ENCODE measurements at regions not wholly inside any gene's neighbourhood (a gene's known extent, or its start where the extent isn't known, plus 50 kb on each side); places are given as distances from the start of the nearest gene placed in this dataset.

DNA sequence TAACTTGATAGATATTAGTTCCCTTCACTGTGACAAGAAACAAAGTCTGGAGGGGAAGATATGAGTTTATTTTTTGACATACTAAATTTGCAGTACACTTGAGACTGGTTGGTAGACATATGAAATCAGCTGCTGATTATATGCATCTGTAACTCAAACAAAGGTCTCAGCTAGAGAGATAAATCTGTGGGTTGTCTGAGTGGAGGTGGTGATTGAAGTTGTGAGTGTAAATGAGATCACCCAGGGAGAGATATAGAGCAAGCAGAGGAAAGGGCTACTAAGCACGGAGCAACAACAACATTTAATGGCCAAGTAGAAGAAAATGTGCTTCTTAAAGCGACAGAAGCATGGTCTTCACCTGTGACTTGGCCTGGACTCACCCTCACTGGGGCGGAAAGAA lies 173.2 kb upstream of the EYA4 start:
- no peak overlapping the region for H3K4me2 ChIP-seq
- H3K9me2 ChIP-seq, result no peaks in the 10 kb centered on the region
- H4K20me1 ChIP-seq (ENCODE audit: insufficient read depth), result no peaks in the 10 kb centered on the region
- H3K9me3 ChIP-seq, result no peaks in the 10 kb centered on the region
- H3K36me3 ChIP-seq (replicated peaks in 1 of 2; ENCODE audit: control insufficient read depth in 1 of 2, insufficient read depth in 2 of 2, low read length in 1 of 2), result no peaks in the 10 kb centered on the region
- H3K9ac ChIP-seq, result no peak overlapping the region
- no peak overlapping the region for H3K4me3 ChIP-seq (ENCODE audit: low read depth in 2 of 2, low read length in 1 of 2)
- POLR2A ChIA-PET, result no interaction called here
- H3K27me3 ChIP-seq (ENCODE audit: insufficient read depth), result no peaks in the 10 kb centered on the region
- 69% methylated on average over 3 of the region's 3 CpGs for WGBS (ENCODE audit: low lambda C conversion rate)
- TF ChIP-seq NFIC (IDR thresholded peaks at IDR 0.05; ENCODE audit: borderline replicate concordance) (no peak), GABPA (IDR thresholded peaks at IDR 0.05; ENCODE audit: low read depth) (no peak), EP300 (IDR thresholded peaks at IDR 0.05; ENCODE audit: borderline replicate concordance in 1 of 2, low read depth in 1 of 2, low read length in 1 of 2) (no peak), JUND (IDR thresholded peaks at IDR 0.05) (no peak), MEF2A (IDR thresholded peaks at IDR 0.05; ENCODE audit: borderline replicate concordance, low read depth) (no peak), MXI1 (IDR thresholded peaks at IDR 0.05; ENCODE audit: low read depth, low read length) (no peak), RCOR1 (IDR thresholded peaks at IDR 0.05; ENCODE audit: low read length) (no peak), TCF12 (IDR thresholded peaks at IDR 0.05) (no peak), FOSL2 (IDR thresholded peaks at IDR 0.05; ENCODE audit: borderline replicate concordance, low read depth) (no peak), YY1 (IDR thresholded peaks at IDR 0.05; ENCODE audit: low read depth) (no peak)
- TF ChIP-seq, protein P1, sequence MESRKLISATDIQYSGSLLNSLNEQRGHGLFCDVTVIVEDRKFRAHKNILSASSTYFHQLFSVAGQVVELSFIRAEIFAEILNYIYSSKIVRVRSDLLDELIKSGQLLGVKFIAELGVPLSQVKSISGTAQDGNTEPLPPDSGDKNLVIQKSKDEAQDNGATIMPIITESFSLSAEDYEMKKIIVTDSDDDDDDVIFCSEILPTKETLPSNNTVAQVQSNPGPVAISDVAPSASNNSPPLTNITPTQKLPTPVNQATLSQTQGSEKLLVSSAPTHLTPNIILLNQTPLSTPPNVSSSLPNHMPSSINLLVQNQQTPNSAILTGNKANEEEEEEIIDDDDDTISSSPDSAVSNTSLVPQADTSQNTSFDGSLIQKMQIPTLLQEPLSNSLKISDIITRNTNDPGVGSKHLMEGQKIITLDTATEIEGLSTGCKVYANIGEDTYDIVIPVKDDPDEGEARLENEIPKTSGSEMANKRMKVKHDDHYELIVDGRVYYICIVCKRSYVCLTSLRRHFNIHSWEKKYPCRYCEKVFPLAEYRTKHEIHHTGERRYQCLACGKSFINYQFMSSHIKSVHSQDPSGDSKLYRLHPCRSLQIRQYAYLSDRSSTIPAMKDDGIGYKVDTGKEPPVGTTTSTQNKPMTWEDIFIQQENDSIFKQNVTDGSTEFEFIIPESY (IDR thresholded peaks at IDR 0.05; ENCODE audit: borderline replicate concordance, low read depth), result no peak
- TF ChIP-seq, protein P2, sequence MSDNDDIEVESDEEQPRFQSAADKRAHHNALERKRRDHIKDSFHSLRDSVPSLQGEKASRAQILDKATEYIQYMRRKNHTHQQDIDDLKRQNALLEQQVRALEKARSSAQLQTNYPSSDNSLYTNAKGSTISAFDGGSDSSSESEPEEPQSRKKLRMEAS (IDR thresholded peaks at IDR 0.05; ENCODE audit: low read depth), result no peak
- TF ChIP-seq, protein P3, sequence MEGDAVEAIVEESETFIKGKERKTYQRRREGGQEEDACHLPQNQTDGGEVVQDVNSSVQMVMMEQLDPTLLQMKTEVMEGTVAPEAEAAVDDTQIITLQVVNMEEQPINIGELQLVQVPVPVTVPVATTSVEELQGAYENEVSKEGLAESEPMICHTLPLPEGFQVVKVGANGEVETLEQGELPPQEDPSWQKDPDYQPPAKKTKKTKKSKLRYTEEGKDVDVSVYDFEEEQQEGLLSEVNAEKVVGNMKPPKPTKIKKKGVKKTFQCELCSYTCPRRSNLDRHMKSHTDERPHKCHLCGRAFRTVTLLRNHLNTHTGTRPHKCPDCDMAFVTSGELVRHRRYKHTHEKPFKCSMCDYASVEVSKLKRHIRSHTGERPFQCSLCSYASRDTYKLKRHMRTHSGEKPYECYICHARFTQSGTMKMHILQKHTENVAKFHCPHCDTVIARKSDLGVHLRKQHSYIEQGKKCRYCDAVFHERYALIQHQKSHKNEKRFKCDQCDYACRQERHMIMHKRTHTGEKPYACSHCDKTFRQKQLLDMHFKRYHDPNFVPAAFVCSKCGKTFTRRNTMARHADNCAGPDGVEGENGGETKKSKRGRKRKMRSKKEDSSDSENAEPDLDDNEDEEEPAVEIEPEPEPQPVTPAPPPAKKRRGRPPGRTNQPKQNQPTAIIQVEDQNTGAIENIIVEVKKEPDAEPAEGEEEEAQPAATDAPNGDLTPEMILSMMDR (IDR thresholded peaks at IDR 0.05), result no peak
- TF ChIP-seq, protein P4, sequence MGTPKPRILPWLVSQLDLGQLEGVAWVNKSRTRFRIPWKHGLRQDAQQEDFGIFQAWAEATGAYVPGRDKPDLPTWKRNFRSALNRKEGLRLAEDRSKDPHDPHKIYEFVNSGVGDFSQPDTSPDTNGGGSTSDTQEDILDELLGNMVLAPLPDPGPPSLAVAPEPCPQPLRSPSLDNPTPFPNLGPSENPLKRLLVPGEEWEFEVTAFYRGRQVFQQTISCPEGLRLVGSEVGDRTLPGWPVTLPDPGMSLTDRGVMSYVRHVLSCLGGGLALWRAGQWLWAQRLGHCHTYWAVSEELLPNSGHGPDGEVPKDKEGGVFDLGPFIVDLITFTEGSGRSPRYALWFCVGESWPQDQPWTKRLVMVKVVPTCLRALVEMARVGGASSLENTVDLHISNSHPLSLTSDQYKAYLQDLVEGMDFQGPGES (IDR thresholded peaks at IDR 0.05; ENCODE audit: low read depth, low read length), result no peak
- TF ChIP-seq, protein P5, sequence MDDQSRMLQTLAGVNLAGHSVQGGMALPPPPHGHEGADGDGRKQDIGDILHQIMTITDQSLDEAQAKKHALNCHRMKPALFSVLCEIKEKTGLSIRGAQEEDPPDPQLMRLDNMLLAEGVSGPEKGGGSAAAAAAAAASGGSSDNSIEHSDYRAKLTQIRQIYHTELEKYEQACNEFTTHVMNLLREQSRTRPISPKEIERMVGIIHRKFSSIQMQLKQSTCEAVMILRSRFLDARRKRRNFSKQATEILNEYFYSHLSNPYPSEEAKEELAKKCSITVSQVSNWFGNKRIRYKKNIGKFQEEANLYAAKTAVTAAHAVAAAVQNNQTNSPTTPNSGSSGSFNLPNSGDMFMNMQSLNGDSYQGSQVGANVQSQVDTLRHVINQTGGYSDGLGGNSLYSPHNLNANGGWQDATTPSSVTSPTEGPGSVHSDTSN (IDR thresholded peaks at IDR 0.05), result no peak
- TF ChIP-seq, protein P6, sequence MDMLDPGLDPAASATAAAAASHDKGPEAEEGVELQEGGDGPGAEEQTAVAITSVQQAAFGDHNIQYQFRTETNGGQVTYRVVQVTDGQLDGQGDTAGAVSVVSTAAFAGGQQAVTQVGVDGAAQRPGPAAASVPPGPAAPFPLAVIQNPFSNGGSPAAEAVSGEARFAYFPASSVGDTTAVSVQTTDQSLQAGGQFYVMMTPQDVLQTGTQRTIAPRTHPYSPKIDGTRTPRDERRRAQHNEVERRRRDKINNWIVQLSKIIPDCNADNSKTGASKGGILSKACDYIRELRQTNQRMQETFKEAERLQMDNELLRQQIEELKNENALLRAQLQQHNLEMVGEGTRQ (IDR thresholded peaks at IDR 0.05; ENCODE audit: borderline replicate concordance, low read depth, low read length), result no peak
- no peaks in the 10 kb centered on the region for H3K79me2 ChIP-seq (ENCODE audit: insufficient read depth)
- no peaks in the 10 kb centered on the region for H3F3A ChIP-seq (replicated peaks; ENCODE audit: insufficient read depth)
- no peaks in the 10 kb centered on the region for H3K4me1 ChIP-seq (ENCODE audit: control insufficient read depth in 1 of 2, insufficient read depth in 2 of 2, low read depth in 1 of 2, low read length in 1 of 2)
- CTCF ChIA-PET, result no interaction called here
- no peak for DNase-seq
- H3K27ac ChIP-seq (ENCODE audit: low read depth in 2 of 2, low read length in 1 of 2), result no peak overlapping the region
- H2AFZ ChIP-seq (ENCODE audit: low read depth), result no peak overlapping the region

Data from SK-N-SH (cell line).